ENCODE measurements at regions not wholly inside any gene's neighbourhood (a gene's known extent, or its start where the extent isn't known, plus 50 kb on each side); places are given as distances from the start of the nearest gene placed in this dataset.
"Not testable (repeated sequence)": the region's sequence is repeated elsewhere in the genome, so short reads cannot be mapped to it uniquely, and the experiment has no call there.

DNA sequence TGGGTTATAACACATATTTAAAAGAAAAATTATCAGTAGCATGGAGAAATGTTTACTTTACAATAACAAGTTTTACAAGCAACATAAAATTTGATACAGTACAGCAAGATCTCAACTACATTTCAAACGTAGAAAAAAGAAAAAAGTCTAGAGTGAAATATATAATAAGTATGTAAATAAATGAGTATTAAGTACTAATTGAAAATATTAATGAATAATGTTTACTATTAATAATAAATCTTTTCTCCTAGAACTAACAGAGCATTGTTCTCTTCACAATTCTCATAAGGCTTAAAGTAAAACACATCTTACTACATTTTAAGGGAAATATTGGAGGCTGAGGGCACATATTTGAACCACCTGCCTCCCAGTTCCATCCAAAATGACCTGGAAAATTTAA is 72.1 kb downstream of the TMEM212 start:
- no peak for TF ChIP-seq CTCF (IDR thresholded peaks at IDR 0.05; ENCODE audit: low read depth, low read length)
- DNase-seq (ENCODE audit: extremely low read depth, low read depth), result no peak

GRCh38 chr3:171916888-171917287 is 73.7 kb downstream of the TMEM212 start:
- TF ChIP-seq CTCF (IDR thresholded peaks at IDR 0.05; ENCODE audit: low read depth, low read length), result no peak

DNA sequence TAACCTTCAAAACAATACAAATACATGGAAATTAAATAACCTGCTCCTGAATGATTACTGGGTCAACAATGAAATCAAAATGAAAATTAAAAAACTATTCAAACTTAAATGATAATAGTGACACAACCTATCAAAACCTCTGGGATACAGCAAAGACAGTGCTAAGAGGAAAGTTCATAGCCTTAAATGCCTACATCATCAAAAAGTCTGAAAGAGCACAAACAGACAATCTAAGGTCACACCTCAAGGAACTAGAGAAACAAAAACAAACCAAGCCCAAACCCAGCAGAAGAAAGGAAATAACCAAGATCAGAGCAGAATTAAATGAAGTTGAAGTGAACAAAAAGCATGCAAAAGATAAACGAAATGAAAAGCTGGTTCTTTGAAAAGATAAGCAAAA is 79.5 kb downstream of the TMEM212 start:
- DNase-seq (ENCODE audit: extremely low read depth, low read depth), result not testable (repeated sequence)

More at GRCh38 chr3:171916888-171917287, 73.7 kb downstream of the TMEM212 start:
- DNase-seq (ENCODE audit: extremely low read depth, low read depth), result no peak

DNA sequence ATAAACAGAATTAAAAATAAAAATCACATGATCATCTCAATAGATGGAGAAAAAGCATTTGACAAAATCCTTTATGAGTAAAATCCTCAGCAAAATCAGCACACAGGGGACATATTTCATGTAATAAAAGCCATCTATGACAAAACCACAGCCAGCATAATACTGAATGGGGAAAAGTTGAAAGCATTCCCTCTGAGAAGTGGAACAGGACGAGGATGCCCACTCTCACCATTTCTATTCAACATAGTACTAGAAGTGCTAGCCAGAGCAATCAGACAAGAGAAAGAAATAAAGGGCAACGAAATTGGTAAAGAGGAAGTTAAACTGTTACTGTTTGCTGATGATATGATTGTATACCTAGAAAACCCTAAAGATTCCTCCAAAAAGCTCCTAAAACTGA is 80.5 kb downstream of the TMEM212 start:
- not testable (repeated sequence) for DNase-seq (ENCODE audit: extremely low read depth, low read depth)

- not testable (repeated sequence) for DNase-seq (ENCODE audit: extremely low read depth, low read depth)
Measured at GRCh38 chr3:171924864-171925263, 81.7 kb downstream of the TMEM212 start.

DNA sequence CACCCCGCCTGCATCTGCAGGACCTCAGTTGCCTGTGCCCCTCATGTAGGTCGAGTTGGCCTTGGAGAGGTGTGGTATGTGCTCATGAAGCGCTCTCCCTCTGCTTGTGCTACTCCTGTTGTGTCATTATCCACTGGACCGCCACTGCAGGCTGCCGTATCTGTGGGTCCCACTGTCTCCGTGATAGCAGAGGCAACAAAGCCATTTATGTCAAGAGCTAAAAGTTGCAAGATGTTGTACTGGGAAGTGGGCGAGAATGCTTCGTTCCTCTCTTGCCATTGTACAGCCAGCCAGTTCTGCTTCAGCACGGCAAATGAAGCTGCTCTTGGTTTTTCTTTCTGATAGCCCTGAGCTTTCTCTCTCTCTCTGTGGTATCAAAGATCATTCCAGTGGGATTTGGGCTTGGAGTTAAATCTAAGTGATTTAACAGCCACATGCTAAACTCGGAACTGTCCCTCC is 89.0 kb downstream of the TMEM212 start:
- no peak for TF ChIP-seq CTCF (IDR thresholded peaks at IDR 0.05; ENCODE audit: low read depth, low read length)
- no peak for DNase-seq (ENCODE audit: extremely low read depth, low read depth)

DNA sequence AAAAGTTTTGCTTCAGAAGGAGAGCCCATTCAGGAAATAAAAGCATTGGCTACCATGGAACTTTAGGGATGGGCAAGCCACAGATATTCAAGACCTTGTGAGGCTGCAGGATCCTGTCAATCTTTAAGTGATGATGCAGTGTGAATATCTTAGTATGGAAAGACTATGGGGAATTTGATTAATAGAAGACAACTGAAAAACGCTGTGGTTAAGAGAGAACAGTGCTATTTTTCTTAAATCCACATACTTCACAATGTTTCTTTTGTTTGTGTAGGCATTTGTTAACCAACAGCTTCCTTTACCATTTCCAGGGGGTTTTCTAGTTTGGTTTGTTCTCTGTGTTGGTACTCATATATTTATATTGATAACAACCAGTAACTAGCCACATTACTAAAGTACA is 90.3 kb downstream of the TMEM212 start:
- no peak for TF ChIP-seq CTCF (IDR thresholded peaks at IDR 0.05; ENCODE audit: low read depth, low read length)
- no peak for DNase-seq (ENCODE audit: extremely low read depth, low read depth)

- TF ChIP-seq CTCF (IDR thresholded peaks at IDR 0.05; ENCODE audit: low read depth, low read length), result no peak
- DNase-seq (ENCODE audit: extremely low read depth, low read depth), result no peak
Measured at GRCh38 chr3:171935261-171936123, 92.3 kb downstream of the TMEM212 start.

GRCh38 chr3:171936191-171936841 is 93.2 kb downstream of the TMEM212 start:
- TF ChIP-seq CTCF (IDR thresholded peaks at IDR 0.05; ENCODE audit: low read depth, low read length), result no peak
- peak; percentile 11 for DNase-seq (ENCODE audit: extremely low read depth, low read depth)

Measured in AG09319 (cell line).